Neural cell (in vitro differentiated cells): ENCODE measurements at regions not wholly inside any gene's neighbourhood (a gene's known extent, or its start where the extent isn't known, plus 50 kb on each side); places are given as distances from the start of the nearest gene placed in this dataset.

ENCODE experiments used
- H2AFZ ChIP-seq: fragments of 200-600, 300-800 bp; sonication (generic), shearing (Covaris generic); 2 replicates; pipeline ENCODE4 v1.6.0; 2014; ENCODE audit warnings: low read depth, mild to moderate bottlenecking, antibody characterized with exemption, low read length, moderate library complexity
- H3F3A ChIP-seq: fragments of 200-600 bp; shearing (Covaris generic); 2 replicates; pipeline ENCODE4 v1.6.1; 2016; ENCODE audit warnings: mild to moderate bottlenecking, moderate library complexity, mixed read lengths, antibody characterized with exemption, low read length; ENCODE audit not compliant: insufficient read depth, poor library complexity, severe bottlenecking
- H3K27ac ChIP-seq: fragments of 200-600, 300-800 bp; sonication (generic), shearing (Covaris generic); 2 replicates; pipeline ENCODE4 v1.5.1; 2014; ENCODE audit warnings: mild to moderate bottlenecking, low read length, moderate library complexity
- H3K27me3 ChIP-seq: fragments of 300-800, 200-600 bp; sonication (generic), shearing (Covaris generic); 2 replicates; pipeline ENCODE4 v1.6.0; 2014; ENCODE audit warnings: mild to moderate bottlenecking, low read depth, low read length, moderate library complexity; ENCODE audit not compliant: insufficient read depth
- H3K36me3 ChIP-seq: fragments of 300-800, 200-600 bp; sonication (generic), shearing (Covaris generic); 2 replicates; pipeline ENCODE4 v1.5.1; 2014; ENCODE audit warnings: mild to moderate bottlenecking, antibody characterized with exemption, low read length, moderate library complexity; ENCODE audit not compliant: insufficient read depth
- H3K4me2 ChIP-seq: fragments of 300-800, 200-600 bp; sonication (generic), shearing (Covaris generic); 2 replicates; pipeline ENCODE4 v1.6.0; 2014; ENCODE audit warnings: mild to moderate bottlenecking, low read length
- H3K4me3 ChIP-seq: fragments of 300-800, 200-600 bp; sonication (generic), shearing (Covaris generic); 2 replicates; pipeline ENCODE4 v1.5.1; 2014; ENCODE audit warnings: mild to moderate bottlenecking, low read length, moderate library complexity
- H3K79me2 ChIP-seq: fragments of 200-600 bp; shearing (Covaris generic); replicated peaks from 2 replicates; pipeline ENCODE4 v1.6.0; 2014; ENCODE audit warnings: mild to moderate bottlenecking, low read length, moderate library complexity; ENCODE audit not compliant: insufficient read depth
- H3K9ac ChIP-seq: fragments of 300-800, 200-600 bp; sonication (generic), shearing (Covaris generic); 2 replicates; pipeline ENCODE4 v1.6.1; 2016; ENCODE audit warnings: mild to moderate bottlenecking, low read length, mixed read lengths
- H3K9me2 ChIP-seq: fragments of 200-600 bp; shearing (Covaris generic); 2 replicates; pipeline ENCODE4 v1.6.1; 2016; ENCODE audit warnings: mild to moderate bottlenecking, low read length, mixed read lengths; ENCODE audit not compliant: insufficient read depth
- H3K9me3 ChIP-seq: fragments of 200-600, 300-800 bp; sonication (generic), shearing (Covaris generic); 2 replicates; pipeline ENCODE4 v1.6.1; 2016; ENCODE audit warnings: mild to moderate bottlenecking, mixed run types, low read length, moderate library complexity, mixed read lengths
- H4K20me1 ChIP-seq: fragments of 200-600 bp; shearing (Covaris generic); 2 replicates; pipeline ENCODE4 v1.6.1; 2016; ENCODE audit warnings: mild to moderate bottlenecking, mixed run types; ENCODE audit not compliant: insufficient read depth
- CTCF ChIP-seq: fragments of 450-650 bp; IDR thresholded peaks from 2 replicates; pipeline ENCODE4 v1.5.1; 2014; ENCODE audit warnings: antibody characterized with exemption, mild to moderate bottlenecking, moderate library complexity; ENCODE audit not compliant: poor library complexity, severe bottlenecking
- EP300 ChIP-seq: fragments of 450-650 bp; conservative IDR thresholded peaks from 2 replicates; pipeline ENCODE4 v1.6.1; 2014; ENCODE audit warnings: antibody characterized with exemption, mild to moderate bottlenecking, moderate library complexity; ENCODE audit not compliant: poor library complexity, severe bottlenecking
- EZH2 ChIP-seq: fragments of 200-600, 300-800 bp; shearing (Covaris generic), sonication (generic); IDR thresholded peaks from 2 replicates; pipeline ENCODE4 v1.6.1; 2014; ENCODE audit warnings: antibody characterized with exemption, low read length, borderline replicate concordance, mild to moderate bottlenecking; ENCODE audit not compliant: insufficient read depth, poor library complexity, severe bottlenecking
- MXI1 ChIP-seq: fragments of 450-650 bp; conservative IDR thresholded peaks from 2 replicates; pipeline ENCODE4 v1.6.1; 2014; ENCODE audit warnings: antibody characterized with exemption, mild to moderate bottlenecking; ENCODE audit not compliant: poor library complexity, severe bottlenecking
- POLR2AphosphoS5 ChIP-seq: IDR thresholded peaks from 2 replicates; pipeline ENCODE4 v1.6.1; 2012
- RAD21 ChIP-seq: fragments of 450-650 bp; conservative IDR thresholded peaks from 2 replicates; pipeline ENCODE4 v1.6.1; 2014; ENCODE audit warnings: antibody characterized with exemption, mild to moderate bottlenecking, moderate library complexity
- REST ChIP-seq: IDR thresholded peaks from 2 replicates; pipeline ENCODE4 v1.6.1; 2012; ENCODE audit warnings: borderline replicate concordance
- SMC3 ChIP-seq: fragments of 450-650 bp; conservative IDR thresholded peaks from 2 replicates; pipeline ENCODE4 v1.6.1; 2014; ENCODE audit warnings: antibody characterized with exemption, mild to moderate bottlenecking, moderate library complexity; ENCODE audit not compliant: poor library complexity
- TAF1 ChIP-seq: IDR thresholded peaks from 2 replicates; pipeline ENCODE4 v1.6.1; 2012; ENCODE audit warnings: low read depth

GRCh38 chr5:107284822-107285525 is 385.8 kb downstream of the EFNA5 start:
- no peak overlapping the region for H3K4me2 ChIP-seq
- H3K27ac ChIP-seq: no peak overlapping the region
- H3K9me3 ChIP-seq: no peaks in the 10 kb centered on the region
- no peaks in the 10 kb centered on the region for H3K27me3 ChIP-seq
- H3K79me2 ChIP-seq: no peaks in the 10 kb centered on the region
- H4K20me1 ChIP-seq: no peaks in the 10 kb centered on the region
- H3K36me3 ChIP-seq: no peaks in the 10 kb centered on the region
- H3K9me2 ChIP-seq: no peaks in the 10 kb centered on the region
- no peak overlapping the region for H3K9ac ChIP-seq
- H2AFZ ChIP-seq: no peak overlapping the region
- TF ChIP-seq CTCF (no peak), POLR2AphosphoS5 (no peak), TAF1 (no peak), RAD21 (no peak), SMC3 (no peak), EZH2 (no peak), EP300 (no peak), REST (no peak), MXI1 (no peak)
- H3F3A ChIP-seq: no peaks in the 10 kb centered on the region
- H3K4me3 ChIP-seq: no peak overlapping the region

- no peak overlapping the region for H3K27ac ChIP-seq
- H3K79me2 ChIP-seq: no peaks in the 10 kb centered on the region
- H3K9me3 ChIP-seq: no peaks in the 10 kb centered on the region
- no peaks in the 10 kb centered on the region for H3K9me2 ChIP-seq
- no peak overlapping the region for H3K4me3 ChIP-seq
- no peak overlapping the region for H3K4me2 ChIP-seq
- H4K20me1 ChIP-seq: no peaks in the 10 kb centered on the region
- no peaks in the 10 kb centered on the region for H3K36me3 ChIP-seq
- H3F3A ChIP-seq: no peaks in the 10 kb centered on the region
- H2AFZ ChIP-seq: no peak overlapping the region
- no peak overlapping the region for H3K9ac ChIP-seq
- no peaks in the 10 kb centered on the region for H3K27me3 ChIP-seq
- TF ChIP-seq RAD21 (no peak), REST (no peak), SMC3 (no peak), MXI1 (no peak), TAF1 (no peak), POLR2AphosphoS5 (no peak), CTCF (no peak), EP300 (no peak), EZH2 (no peak)
These were observed 388.7 kb downstream of the EFNA5 start for GRCh38 chr5:107282061-107282460.
